Motor neuron (in vitro differentiated cells): ENCODE measurements at regions not wholly inside any gene's neighbourhood (a gene's known extent, or its start where the extent isn't known, plus 50 kb on each side); places are given as distances from the start of the nearest gene placed in this dataset.

ENCODE experiments used
- ATAC-seq, 8 experiments: fragments of 200-7000 bp; cut with Tn5 transposase; replicated peaks in 6 of 8; 2 replicates each; pipeline ENCODE4 v1.8.0; 2021; ENCODE audit warnings: mild to moderate bottlenecking in 8 of 8, moderate library complexity in 8 of 8
- H3K27ac ChIP-seq, 2 donors: fragments of 250-450 bp; sonication (Bioruptor Pico); 2 replicates each; pipeline ENCODE4 v1.9.0; 2021; ENCODE audit warnings: antibody characterized with exemption in 2 of 2, mild to moderate bottlenecking in 2 of 2, moderate library complexity in 1 of 2
- H3K4me1 ChIP-seq, 2 donors: fragments of 250-450 bp; sonication (Bioruptor Pico); replicated peaks in 1 of 2; 2 replicates each; pipeline ENCODE4 v1.6.1; 2021; ENCODE audit warnings: antibody characterized with exemption in 2 of 2, mild to moderate bottlenecking in 2 of 2, moderate library complexity in 1 of 2
- H3K4me3 ChIP-seq, 5 donors: fragments of 250-450 bp; sonication (Bioruptor Pico); 2 replicates each; pipeline ENCODE4 v1.9.0; 2021; ENCODE audit warnings: antibody characterized with exemption in 5 of 5, mild to moderate bottlenecking in 5 of 5, moderate library complexity in 4 of 5
- WGBS, 10 experiments: fragments of 450-650 bp; shearing (Covaris generic); methylation state at CpG; one replicate each; pipeline ENCODE4 v1.0.0; 2022; 5-methylcytosine and 5-hydroxymethylcytosine counted together
- in situ Hi-C, 9 experiments: fragments of 400-800 bp; cut with MboI; loops; one replicate each; pipeline ENCODE4 v1.15.0; 2021; ENCODE audit warnings: low sequenced_read_pairs in 9 of 9, low pct_unique_long_range_greater_than_20kb in 2 of 9; ENCODE audit not compliant: unreplicated experiment in 9 of 9

DNA sequence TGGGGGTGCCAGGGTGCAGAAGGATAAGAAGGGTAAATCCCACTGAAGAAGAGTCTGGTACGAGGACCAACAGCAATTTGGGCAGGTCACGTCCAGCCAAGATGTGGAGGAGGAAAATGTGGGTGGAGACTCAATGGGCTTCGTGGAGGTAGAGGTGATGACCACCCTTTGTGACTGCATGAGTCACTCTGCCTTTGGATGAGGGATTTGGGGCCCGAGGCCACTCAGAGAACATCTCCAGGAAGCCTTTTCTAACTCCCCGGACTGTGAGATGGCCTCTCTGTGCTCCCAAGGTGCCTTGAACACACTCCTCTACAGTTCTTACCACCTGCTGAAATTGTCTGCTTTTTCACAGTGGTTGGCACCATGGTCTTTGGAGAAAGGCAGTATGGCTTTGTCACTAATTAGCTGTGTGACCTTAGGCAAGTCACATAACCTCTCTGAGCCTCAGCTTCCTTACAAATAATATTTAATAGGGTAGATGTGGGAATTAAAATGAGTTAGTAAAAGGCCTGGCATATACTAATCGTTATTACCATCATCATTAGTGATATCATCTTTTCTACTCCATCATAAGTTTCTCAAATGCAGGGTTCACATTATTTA, 67.0 kb upstream of the ARHGAP5 start:
- in situ Hi-C loops = no loop called here
- H3K4me1 ChIP-seq = peaks cover 2 to 17% of the 10 kb centered on the region in 2 donors
- 20 to 84% (median 68%) methylated on average over 1 to 5 of the region's 6 CpGs; no CpG with 5 or more reads in 3 of the 10 experiments for WGBS, 10 experiments
- H3K27ac ChIP-seq = no peak overlapping the region
- H3K4me3 ChIP-seq = no peak overlapping the region
- no peak for ATAC-seq

DNA sequence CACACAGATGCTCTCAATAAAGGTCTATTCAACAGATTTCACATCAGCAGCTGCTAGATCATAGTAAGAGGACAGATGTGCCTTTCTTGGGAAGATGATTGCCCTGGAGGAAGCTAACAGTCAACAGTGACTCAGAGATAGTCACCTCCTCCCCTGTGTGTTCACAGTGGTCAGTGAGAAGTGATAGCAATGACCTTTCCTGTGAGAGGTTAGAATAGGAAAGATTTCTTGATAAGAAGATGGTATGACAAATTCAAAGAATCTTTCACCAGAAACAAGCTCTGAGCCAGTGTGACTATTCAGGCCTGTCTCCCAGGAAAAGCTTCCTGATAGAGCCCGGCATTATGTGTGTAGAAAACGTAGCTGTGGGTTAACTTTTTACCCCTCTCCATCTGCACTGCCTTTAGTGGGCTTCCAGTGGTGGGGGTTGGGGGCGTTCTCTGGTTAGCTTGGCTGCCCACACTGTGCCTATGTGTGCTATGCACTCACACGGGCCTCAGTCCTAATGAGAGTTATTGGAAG, 66.4 kb upstream of the ARHGAP5 start:
- in situ Hi-C loops = no loop called here
- peak in 6 of 8 experiments; percentile 29 to 90 (median 57) for ATAC-seq
- Histone ChIP-seq H3K4me3 (no peak overlapping the region), H3K27ac (peak overlapping the region in 1 of 2 donors; percentile 44), H3K4me1 (peaks cover 2 to 17% of the 10 kb centered on the region in 2 donors)
- 36 to 92% (median 65%) methylated on average over 2 to 4 of the region's 4 CpGs; no CpG with 5 or more reads in 4 of the 10 experiments for WGBS, 10 experiments

DNA sequence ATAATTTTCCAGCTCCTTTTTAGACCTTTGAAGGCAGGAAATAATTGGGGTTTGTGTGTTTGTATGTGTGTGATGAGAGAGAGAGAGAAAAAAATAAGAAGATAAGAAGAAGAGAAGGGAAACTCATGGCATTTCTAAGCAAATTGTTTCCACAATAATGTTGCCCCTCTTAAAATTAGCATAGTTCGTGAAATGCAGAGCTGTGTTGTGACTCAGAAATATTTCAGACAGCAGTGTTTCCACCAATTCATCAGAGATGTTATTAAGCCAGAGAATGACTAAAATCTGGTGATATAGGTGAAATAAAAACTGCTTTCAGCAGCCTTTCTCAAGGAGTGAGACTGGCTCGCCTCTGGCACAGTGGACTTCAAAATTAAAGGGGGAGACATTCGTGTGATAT, 65.9 kb upstream of the ARHGAP5 start:
- peak in 1 of 8 experiments; percentile 21 for ATAC-seq
- peaks cover 2 to 17% of the 10 kb centered on the region in 2 donors for H3K4me1 ChIP-seq
- in situ Hi-C loops = no loop called here
- H3K4me3 ChIP-seq = no peak overlapping the region
- H3K27ac ChIP-seq = peak overlapping the region in 1 of 2 donors; percentile 44
- WGBS, 10 experiments = 0 to 93% (median 61%) methylated on average over 1 to 3 of the region's 3 CpGs; no CpG with 5 or more reads in 2 of the 10 experiments

DNA sequence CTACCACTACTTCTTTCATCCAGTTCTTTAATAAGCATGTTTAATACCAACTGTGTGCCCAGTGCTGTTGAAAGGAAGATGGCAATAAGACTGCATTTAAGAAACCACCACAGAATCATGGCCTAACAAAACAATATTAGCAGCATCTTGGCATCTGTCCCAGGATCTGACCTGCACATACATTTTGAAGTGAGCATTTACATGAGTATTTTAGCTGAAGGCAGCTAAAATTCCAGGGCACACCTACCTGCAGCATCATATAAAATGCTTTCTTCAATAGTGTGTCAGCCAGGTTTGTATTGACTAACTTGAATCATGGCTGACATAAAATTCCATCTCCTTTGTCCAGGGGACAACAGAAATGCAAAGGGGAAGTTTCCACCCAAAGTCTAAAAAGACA, 65.0 kb upstream of the ARHGAP5 start:
- Histone ChIP-seq H3K4me3 (no peak overlapping the region), H3K4me1 (peaks cover 2 to 17% of the 10 kb centered on the region in 2 donors), H3K27ac (no peak overlapping the region)
- in situ Hi-C loops = no loop called here
- ATAC-seq = no peak

DNA sequence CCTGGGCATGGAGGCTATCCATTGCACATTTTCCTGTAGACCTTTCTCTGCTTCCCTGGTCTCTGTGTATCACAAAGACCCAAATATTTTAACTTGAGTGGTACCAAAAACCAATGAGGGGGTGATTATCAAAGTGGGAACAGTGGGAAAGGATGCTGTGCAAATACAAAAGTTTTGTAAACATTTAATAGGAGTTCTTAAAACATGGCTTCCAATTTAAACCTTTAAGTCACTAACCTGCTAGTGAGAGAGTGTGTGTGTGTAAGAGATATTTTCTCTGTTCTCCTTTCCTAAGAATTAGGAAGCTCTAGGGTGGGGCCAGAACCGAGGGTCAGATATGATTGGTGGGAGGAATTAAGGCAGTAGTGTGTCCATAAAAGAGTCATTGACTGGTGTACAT, 64.5 kb upstream of the ARHGAP5 start:
- WGBS, 10 experiments = 88 to 100% (median 100%) methylated on average over 1 of the region's 1 CpG; no CpG with 5 or more reads in 6 of the 10 experiments
- Histone ChIP-seq H3K27ac (no peak overlapping the region), H3K4me3 (no peak overlapping the region), H3K4me1 (peaks cover 2 to 18% of the 10 kb centered on the region in 2 donors)
- ATAC-seq = no peak
- in situ Hi-C loops = no loop called here

DNA sequence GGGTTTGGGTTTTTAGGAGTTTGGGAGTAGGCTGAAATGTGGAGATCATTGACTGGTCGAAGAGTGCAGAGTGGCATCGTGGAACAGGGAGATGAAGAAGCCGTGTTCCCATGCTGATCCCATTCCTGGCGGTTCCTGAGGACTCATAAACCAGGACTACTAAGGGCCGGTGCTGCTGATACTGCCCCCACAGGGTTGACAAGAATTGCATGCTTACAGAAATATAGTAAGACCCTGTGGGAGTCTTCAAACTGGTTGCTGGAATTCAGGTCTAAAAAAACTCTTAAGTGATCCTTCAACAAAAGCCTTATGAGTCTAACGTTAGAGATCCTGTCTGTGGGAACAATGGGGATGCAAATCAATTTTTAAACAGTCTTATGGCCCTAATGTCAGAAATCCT, 64.0 kb upstream of the ARHGAP5 start:
- H3K27ac ChIP-seq = no peak overlapping the region
- H3K4me1 ChIP-seq = peaks cover 2 to 23% of the 10 kb centered on the region in 2 donors
- in situ Hi-C loops = no loop called here
- ATAC-seq = no peak
- H3K4me3 ChIP-seq = no peak overlapping the region
- WGBS, 10 experiments = 25 to 79% (median 71%) methylated on average over 1 to 6 of the region's 6 CpGs; no CpG with 5 or more reads in 3 of the 10 experiments

DNA sequence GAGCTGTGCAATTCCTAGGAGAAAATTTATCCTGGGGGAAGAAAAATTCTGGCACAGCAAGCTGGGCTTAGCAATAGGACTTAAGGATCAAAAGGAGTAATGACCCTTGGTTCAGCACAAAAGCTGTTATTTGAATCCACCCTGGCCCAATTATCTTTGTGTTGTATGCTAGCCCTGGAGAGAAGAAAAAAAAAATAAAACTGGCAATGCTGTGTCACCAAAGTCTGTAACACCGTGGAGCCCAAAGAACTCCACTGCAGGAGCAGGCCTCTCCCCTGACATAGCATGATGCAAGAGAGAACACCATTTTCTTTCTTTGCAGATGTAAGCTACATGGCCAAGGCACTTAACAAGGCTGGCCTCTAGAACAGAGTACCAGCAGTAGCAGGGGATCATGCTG, 63.0 kb upstream of the ARHGAP5 start:
- 0 to 50% (median 29%) methylated on average over 1 of the region's 1 CpG; no CpG with 5 or more reads in 7 of the 10 experiments for WGBS, 10 experiments
- no peak overlapping the region for H3K27ac ChIP-seq

DNA sequence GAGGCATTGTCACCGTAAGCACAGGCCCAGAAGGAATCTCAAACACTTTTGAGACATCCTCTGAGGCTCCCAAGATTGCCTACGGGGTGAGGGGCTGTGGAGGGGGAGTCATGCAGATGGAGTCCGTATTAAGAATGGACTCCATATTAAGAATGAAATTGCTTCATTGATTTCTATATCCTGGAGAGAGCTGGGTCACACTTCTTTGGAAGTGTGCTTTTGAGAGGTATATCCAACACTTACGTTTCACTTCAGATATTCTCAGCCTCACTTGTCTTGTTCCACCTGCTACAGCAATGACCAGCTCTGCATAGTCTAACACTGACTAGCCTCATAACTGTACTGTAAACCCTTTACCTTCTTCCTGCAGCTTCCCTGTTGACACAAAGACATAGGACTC, 62.6 kb upstream of the ARHGAP5 start:
- ATAC-seq = no peak
- Histone ChIP-seq H3K4me1 (peaks cover 2 to 35% of the 10 kb centered on the region in 2 donors), H3K27ac (no peak overlapping the region), H3K4me3 (no peak overlapping the region)
- in situ Hi-C loops = no loop called here
- 29 to 80% (median 68%) methylated on average over 1 to 4 of the region's 4 CpGs; no CpG with 5 or more reads in 2 of the 10 experiments for WGBS, 10 experiments

More for the DNA sequence above, 63.0 kb upstream of the ARHGAP5 start:
- Histone ChIP-seq H3K4me1 (peaks cover 2 to 31% of the 10 kb centered on the region in 2 donors), H3K4me3 (no peak overlapping the region)
- in situ Hi-C loops = no loop called here
- ATAC-seq = peak in 5 of 8 experiments; percentile 63 to 78 (median 69)

DNA sequence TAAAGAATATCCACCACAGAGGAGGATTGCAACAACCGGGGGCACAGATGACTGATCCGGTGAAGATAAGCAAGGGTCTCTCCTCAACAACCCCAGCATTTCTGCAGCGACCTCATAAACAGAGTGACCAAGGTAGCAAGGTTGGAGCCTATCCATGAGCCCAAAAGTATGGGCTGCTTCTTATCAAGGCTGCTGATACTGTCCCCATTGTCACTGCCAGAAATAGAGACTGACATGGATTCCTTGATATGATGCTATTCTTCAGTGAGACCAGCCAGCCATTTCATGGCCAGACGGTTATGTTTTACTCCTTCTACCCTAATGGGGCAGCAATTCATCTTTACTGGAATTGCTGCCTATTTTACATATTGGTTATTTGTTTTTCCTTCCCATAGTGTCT, 61.9 kb upstream of the ARHGAP5 start:
- Histone ChIP-seq H3K27ac (no peak overlapping the region), H3K4me1 (peaks cover 2 to 36% of the 10 kb centered on the region in 2 donors), H3K4me3 (no peak overlapping the region)
- ATAC-seq = no peak
- WGBS, 10 experiments = 65 to 100% (median 100%) methylated on average over 1 to 4 of the region's 4 CpGs; no CpG with 5 or more reads in 4 of the 10 experiments
- in situ Hi-C loops = no loop called here

DNA sequence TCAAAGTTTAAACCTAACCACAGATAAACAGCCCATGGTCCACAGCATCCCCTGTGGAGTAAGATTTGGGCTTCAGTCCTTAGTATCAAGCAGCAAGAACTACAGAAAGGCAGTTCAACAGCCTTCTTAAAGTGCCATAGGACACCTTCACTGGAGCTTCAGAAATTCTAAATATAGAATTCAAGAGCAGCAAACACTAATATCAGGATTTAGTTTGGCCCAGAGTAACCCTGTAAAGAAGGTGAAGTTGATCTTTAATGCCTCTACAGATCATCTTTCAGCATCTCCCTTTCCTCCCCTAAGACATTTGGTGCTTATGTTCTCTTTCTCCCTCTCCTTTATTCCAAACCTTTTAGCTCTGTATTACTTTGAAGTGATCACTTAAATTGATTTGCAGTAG, 59.5 kb upstream of the ARHGAP5 start:
- ATAC-seq = no peak
- in situ Hi-C loops = no loop called here
- peaks cover 2 to 30% of the 10 kb centered on the region in 2 donors for H3K4me1 ChIP-seq

DNA sequence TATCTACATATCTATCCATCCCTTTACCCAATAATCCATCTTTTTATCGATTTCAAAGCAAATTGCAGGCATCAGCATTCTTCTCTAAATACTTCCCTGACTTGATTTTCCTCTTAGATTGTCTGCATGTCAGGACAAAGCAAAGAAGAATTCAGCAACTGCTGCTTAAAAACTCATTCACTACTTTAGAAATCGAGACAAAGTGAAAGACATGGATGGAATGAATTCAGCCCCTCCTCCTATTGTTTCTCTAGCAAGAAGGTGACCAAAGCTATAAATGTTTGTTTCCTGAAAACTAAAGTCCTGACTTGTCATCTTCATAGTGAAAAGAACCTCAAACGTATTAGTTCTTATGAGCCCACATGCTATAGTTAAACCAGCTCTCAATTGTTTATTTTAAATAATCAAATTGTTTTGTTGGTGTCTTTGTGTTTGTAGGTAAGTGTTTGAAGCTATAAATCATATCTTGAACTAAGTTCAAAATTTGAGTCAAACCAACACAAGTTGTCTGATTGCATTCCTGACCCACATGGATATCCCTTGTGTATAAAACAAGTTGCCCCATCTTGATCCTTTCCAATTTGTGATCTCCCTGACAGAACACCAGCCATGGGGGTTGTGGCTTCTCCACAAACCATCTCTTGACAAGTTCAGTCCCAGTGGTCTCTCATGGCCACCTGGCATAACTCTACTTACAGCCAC, 58.6 kb upstream of the ARHGAP5 start:
- Histone ChIP-seq H3K4me3 (no peak overlapping the region), H3K4me1 (peaks cover 2 to 29% of the 10 kb centered on the region in 2 donors), H3K27ac (no peak overlapping the region)
- in situ Hi-C loops = no loop called here
- ATAC-seq = no peak
- WGBS, 10 experiments = 19 to 58% (median 33%) methylated on average over 2 to 3 of the region's 3 CpGs; no CpG with 5 or more reads in 1 of the 10 experiments

More for the DNA sequence above, 59.5 kb upstream of the ARHGAP5 start:
- Histone ChIP-seq H3K4me3 (no peak overlapping the region), H3K27ac (no peak overlapping the region)

DNA sequence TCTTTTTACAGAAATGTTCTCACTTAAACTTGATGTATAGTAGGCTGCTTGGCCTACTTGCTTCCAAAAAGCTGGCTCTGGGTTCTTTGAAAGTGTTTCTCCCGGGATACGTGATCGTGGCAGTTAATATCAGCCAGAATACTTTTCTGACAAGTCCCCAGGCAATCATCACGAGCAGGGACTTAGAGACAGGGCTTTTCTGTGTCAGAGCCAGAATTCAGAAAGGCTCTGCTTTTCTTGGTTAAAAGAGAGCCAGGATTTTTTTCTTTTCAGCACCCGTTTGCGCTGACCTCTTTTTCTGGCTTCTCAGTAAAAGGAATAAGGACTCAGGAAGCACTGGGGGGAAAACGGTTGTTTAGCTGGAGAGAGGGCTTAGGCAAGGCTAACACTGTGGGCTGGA, 57.8 kb upstream of the ARHGAP5 start:
- peak in 1 of 8 experiments; percentile 32 for ATAC-seq
- in situ Hi-C loops = no loop called here
- H3K27ac ChIP-seq = no peak overlapping the region
- peaks cover 1 to 22% of the 10 kb centered on the region in 2 donors for H3K4me1 ChIP-seq
- 29 to 100% (median 87%) methylated on average over 2 to 7 of the region's 7 CpGs; no CpG with 5 or more reads in 2 of the 10 experiments for WGBS, 10 experiments
- H3K4me3 ChIP-seq = no peak overlapping the region

DNA sequence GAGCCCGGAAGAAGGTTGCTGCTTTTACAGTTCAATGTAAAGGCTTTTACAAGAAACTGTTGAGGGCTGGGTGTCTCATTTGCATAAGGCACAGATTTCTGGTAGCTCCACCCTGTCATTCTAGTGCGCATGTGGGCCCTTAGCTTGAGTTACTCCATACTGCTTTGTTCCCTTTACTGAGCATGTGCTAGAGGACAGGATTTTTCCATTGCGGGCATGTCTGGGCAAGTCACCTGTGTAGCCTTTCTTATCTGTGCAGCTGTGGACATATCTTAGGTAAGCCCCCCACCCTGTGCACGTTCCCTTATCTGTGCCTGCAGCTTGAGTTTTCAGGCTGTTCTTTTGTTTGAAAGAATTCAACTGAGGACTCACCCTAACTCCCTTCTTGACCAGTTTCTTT, 56.2 kb upstream of the ARHGAP5 start:
- in situ Hi-C loops = no loop called here
- Histone ChIP-seq H3K4me1 (peaks cover 0 to 19% of the 10 kb centered on the region in 2 donors), H3K4me3 (no peak overlapping the region), H3K27ac (no peak overlapping the region)
- 60 to 100% (median 100%) methylated on average over 1 to 4 of the region's 4 CpGs; no CpG with 5 or more reads in 1 of the 10 experiments for WGBS, 10 experiments
- ATAC-seq = no peak
